PC-9 (cell line): ENCODE measurements at regions not wholly inside any gene's neighbourhood (a gene's known extent, or its start where the extent isn't known, plus 50 kb on each side); places are given as distances from the start of the nearest gene placed in this dataset.

Experiments used
- BruUV-seq: library from RNA; stranded (reverse); fragments of 400-500 nt; replicated peaks from 2 replicates; lab custom pipeline; 2021; lab: Mats Ljungman, UMichigan
- CTCF ChIA-PET: fragments of 300-600 bp; sonication (Branson Sonifier 250); formaldehyde crosslinking; loops from one replicate; lab custom pipeline; 2022; ENCODE audit warnings: antibody characterized with exemption; lab: Charles Lee
- POLR2A ChIA-PET: fragments of 300-600 bp; sonication (Branson Sonifier 250); formaldehyde crosslinking; loops from one replicate; lab custom pipeline; 2022; ENCODE audit warnings: antibody characterized with exemption; ENCODE audit not compliant: unreplicated experiment; lab: Charles Lee
- DNase-seq, 2 experiments: peaks; one replicate each; pipeline versions ENCODE4 v3.0.0 to v3.0.0-alpha.2; 2015 to 2022; ENCODE audit warnings: mixed read lengths in 1 of 2
- H2AFZ ChIP-seq: fragments of 200-600 bp; sonication (generic); 2 replicates; pipeline ENCODE4 v1.8.1; 2017; ENCODE audit warnings: antibody characterized with exemption
- H3F3A ChIP-seq: fragments of 200-600 bp; sonication (generic); 2 replicates; pipeline ENCODE4 v1.8.1; 2017; ENCODE audit warnings: antibody characterized with exemption, mild to moderate bottlenecking, low read depth; ENCODE audit not compliant: insufficient read depth
- H3K27ac ChIP-seq: fragments of 200-600 bp; sonication (generic); 2 replicates; pipeline ENCODE4 v1.6.1; 2016; ENCODE audit warnings: mixed run types
- H3K27me3 ChIP-seq: fragments of 200-600 bp; sonication (generic); 2 replicates; pipeline ENCODE4 v1.6.1; 2016; ENCODE audit warnings: low read depth, mixed run types; ENCODE audit not compliant: insufficient read depth
- H3K36me3 ChIP-seq: fragments of 200-600 bp; sonication (generic); 2 replicates; pipeline ENCODE4 v1.6.1; 2016; ENCODE audit warnings: low read depth, mixed run types
- H3K4me1 ChIP-seq: fragments of 200-600 bp; sonication (generic); replicated peaks from 2 replicates; pipeline ENCODE4 v1.6.1; 2016; ENCODE audit warnings: mixed run types; ENCODE audit not compliant: insufficient read depth
- H3K4me2 ChIP-seq: fragments of 200-600 bp; sonication (generic); 2 replicates; pipeline ENCODE4 v1.6.1; 2017; ENCODE audit warnings: mixed run types
- H3K4me3 ChIP-seq: fragments of 200-600 bp; sonication (generic); 2 replicates; pipeline ENCODE4 v1.6.1; 2016; ENCODE audit warnings: mixed run types
- H3K79me2 ChIP-seq: fragments of 200-600 bp; sonication (generic); 2 replicates; pipeline ENCODE4 v1.6.1; 2017; ENCODE audit warnings: low read depth, mixed run types
- H3K9me2 ChIP-seq: fragments of 200-600 bp; sonication (generic); 2 replicates; pipeline ENCODE4 v1.8.1; 2017; ENCODE audit warnings: mild to moderate bottlenecking; ENCODE audit not compliant: insufficient read depth
- H3K9me3 ChIP-seq: fragments of 200-600 bp; sonication (generic); 2 replicates; pipeline ENCODE4 v1.8.1; 2016; ENCODE audit warnings: low read depth; ENCODE audit not compliant: insufficient read depth
- H4K20me1 ChIP-seq: fragments of 200-600 bp; sonication (generic); 2 replicates; pipeline ENCODE4 v1.8.1; 2017; ENCODE audit not compliant: insufficient read depth
- EZH2 ChIP-seq: fragments of 200-600 bp; sonication (generic); IDR thresholded peaks from 2 replicates; pipeline ENCODE4 v1.8.0; 2017; ENCODE audit warnings: antibody characterized with exemption, low read depth
- intact Hi-C: fragments of 100-400 bp; cut with micrococcal nuclease; formaldehyde crosslinking; loops from one replicate; pipeline ENCODE4 v1.10.0; 2022; ENCODE audit not compliant: unreplicated experiment
- TF ChIP-seq, protein P1 (sequence below): fragments of 200-600 bp; sonication (generic); conservative IDR thresholded peaks from 2 replicates; pipeline ENCODE4 v1.6.1; 2017; ENCODE audit warnings: mixed run types, antibody characterized with exemption, mild to moderate bottlenecking, moderate library complexity

DNA sequence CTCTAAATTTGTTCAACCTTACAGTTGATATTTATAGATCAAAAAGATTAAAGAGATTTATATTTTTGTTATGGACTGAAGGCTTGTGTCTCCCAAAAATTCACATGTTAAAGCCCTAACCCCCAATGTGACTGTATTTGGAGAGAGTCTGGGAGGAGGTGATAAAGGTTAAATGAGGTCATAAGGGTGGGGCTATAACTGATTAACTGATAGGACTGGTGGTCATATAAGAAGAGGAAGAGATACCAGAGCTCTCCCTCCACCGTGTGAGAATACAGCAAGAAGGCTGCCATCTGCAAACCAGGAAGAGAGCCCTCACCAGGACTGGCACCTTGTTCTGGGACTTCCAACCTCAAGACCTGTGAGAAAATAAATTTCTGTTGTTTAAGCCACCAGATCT is 264.3 kb downstream of the ENC1 start:
- ChIA-PET POLR2A (no interaction called here), CTCF (no interaction called here)
- intact Hi-C loops: loop anchor here (5.0 kb wide), 1 partner anchor 104 kb away; no protein-coding TSS in a partner anchor
- no peaks in the 10 kb centered on the region for H3K9me2 ChIP-seq
- H3K4me1 ChIP-seq: peaks cover 22% of the 10 kb centered on the region
- no peak overlapping the region for H3K27ac ChIP-seq
- H2AFZ ChIP-seq: no peak overlapping the region
- H3K27me3 ChIP-seq: no peaks in the 10 kb centered on the region
- no peak for TF ChIP-seq EZH2
- TF ChIP-seq, protein P1, sequence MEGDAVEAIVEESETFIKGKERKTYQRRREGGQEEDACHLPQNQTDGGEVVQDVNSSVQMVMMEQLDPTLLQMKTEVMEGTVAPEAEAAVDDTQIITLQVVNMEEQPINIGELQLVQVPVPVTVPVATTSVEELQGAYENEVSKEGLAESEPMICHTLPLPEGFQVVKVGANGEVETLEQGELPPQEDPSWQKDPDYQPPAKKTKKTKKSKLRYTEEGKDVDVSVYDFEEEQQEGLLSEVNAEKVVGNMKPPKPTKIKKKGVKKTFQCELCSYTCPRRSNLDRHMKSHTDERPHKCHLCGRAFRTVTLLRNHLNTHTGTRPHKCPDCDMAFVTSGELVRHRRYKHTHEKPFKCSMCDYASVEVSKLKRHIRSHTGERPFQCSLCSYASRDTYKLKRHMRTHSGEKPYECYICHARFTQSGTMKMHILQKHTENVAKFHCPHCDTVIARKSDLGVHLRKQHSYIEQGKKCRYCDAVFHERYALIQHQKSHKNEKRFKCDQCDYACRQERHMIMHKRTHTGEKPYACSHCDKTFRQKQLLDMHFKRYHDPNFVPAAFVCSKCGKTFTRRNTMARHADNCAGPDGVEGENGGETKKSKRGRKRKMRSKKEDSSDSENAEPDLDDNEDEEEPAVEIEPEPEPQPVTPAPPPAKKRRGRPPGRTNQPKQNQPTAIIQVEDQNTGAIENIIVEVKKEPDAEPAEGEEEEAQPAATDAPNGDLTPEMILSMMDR: no peak
- BruUV-seq: no TSS peak
- H3K4me3 ChIP-seq: no peak overlapping the region
- H3K36me3 ChIP-seq: no peaks in the 10 kb centered on the region
- no peak overlapping the region for H3K4me2 ChIP-seq
- H3K79me2 ChIP-seq: no peaks in the 10 kb centered on the region
- DNase-seq: no peak
- no peaks in the 10 kb centered on the region for H3K9me3 ChIP-seq
- H4K20me1 ChIP-seq: no peaks in the 10 kb centered on the region
- H3F3A ChIP-seq: peaks cover 7% of the 10 kb centered on the region

DNA sequence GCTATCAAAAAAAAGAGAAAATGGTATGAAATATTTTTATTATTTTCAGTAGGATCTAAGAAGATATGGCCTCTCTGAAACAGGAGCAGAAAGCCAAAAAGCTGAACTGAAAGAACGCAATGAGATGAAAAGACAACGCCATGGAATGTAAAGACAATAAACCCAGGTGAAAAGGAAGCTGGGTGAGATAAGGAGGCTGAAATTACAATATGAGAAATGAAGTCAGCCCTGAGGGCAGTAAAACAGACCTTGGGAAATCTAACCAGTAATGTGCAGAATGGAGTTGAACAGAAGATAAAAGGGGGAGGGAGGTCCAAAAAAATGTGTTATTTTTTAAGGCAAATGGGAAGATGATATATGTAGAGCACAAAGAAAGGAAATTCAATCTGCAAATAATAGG is 265.3 kb downstream of the ENC1 start:
- Histone ChIP-seq H3K9me2 (no peaks in the 10 kb centered on the region), H3K4me1 (peaks cover 22% of the 10 kb centered on the region), H3K27ac (peak overlapping the region; percentile 58), H3K9me3 (no peaks in the 10 kb centered on the region), H3F3A (peaks cover 7% of the 10 kb centered on the region), H3K79me2 (no peaks in the 10 kb centered on the region), H3K27me3 (no peaks in the 10 kb centered on the region), H4K20me1 (no peaks in the 10 kb centered on the region), H3K36me3 (no peaks in the 10 kb centered on the region), H3K4me3 (no peak overlapping the region), H3K4me2 (peak overlapping the region; percentile 20; the same call in 1 of the 2 replicates), H2AFZ (no peak overlapping the region)
- POLR2A ChIA-PET: interaction anchor here (0.6 to 0.7 kb wide), 2 partner anchors 21 to 261 kb away, joined by 4 to 8 read pairs; no protein-coding TSS in a partner anchor
- no TSS peak for BruUV-seq
- CTCF ChIA-PET: no interaction called here
- DNase-seq: peak; percentile 34 to 70
- TF ChIP-seq, protein P1: no peak
- TF ChIP-seq EZH2: no peak
- intact Hi-C loops: loop anchor here (2.0 to 5.0 kb wide), 2 partner anchors 20 to 103 kb away; no protein-coding TSS in a partner anchor

DNA sequence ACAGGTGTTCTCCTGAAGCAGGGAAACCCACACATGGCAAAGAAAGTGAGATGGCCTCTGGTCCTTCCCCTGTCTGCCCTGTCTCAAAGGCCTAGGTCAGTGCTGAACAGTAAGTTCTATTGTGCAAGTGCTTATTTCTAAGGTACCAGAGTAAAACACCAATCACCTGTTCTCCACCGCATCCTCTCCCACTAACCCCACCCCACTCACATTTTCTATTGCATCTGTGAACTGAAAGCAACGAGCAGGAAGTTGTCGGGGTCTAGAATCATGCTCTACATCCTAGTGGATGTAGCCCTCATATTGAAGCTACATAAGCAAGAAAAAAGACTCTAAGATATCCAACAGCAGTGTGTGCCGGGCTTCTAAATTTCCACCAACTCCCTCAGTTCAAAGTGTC is 265.9 kb downstream of the ENC1 start:
- H3K79me2 ChIP-seq: no peaks in the 10 kb centered on the region
- no peak overlapping the region for H2AFZ ChIP-seq
- no peaks in the 10 kb centered on the region for H3K27me3 ChIP-seq
- H3K9me3 ChIP-seq: no peaks in the 10 kb centered on the region
- ChIA-PET CTCF (no interaction called here), POLR2A (no interaction called here)
- peak overlapping the region; percentile 58 for H3K27ac ChIP-seq
- intact Hi-C loops: loop anchor here (2.0 to 5.0 kb wide), 2 partner anchors 20 to 102 kb away; no protein-coding TSS in a partner anchor
- peaks cover 22% of the 10 kb centered on the region for H3K4me1 ChIP-seq
- no peak for TF ChIP-seq EZH2
- TF ChIP-seq, protein P1: no peak
- no peaks in the 10 kb centered on the region for H3K9me2 ChIP-seq
- no peaks in the 10 kb centered on the region for H4K20me1 ChIP-seq
- BruUV-seq: no TSS peak
- no peak for DNase-seq
- no peaks in the 10 kb centered on the region for H3K36me3 ChIP-seq
- H3K4me2 ChIP-seq: peak overlapping the region; percentile 20; the same call in 1 of the 2 replicates
- H3K4me3 ChIP-seq: no peak overlapping the region
- H3F3A ChIP-seq: peaks cover 7% of the 10 kb centered on the region
